Peyer's patch (tissue), 4 donors: ENCODE measurements at regions not wholly inside any gene's neighbourhood (a gene's known extent, or its start where the extent isn't known, plus 50 kb on each side); places are given as distances from the start of the nearest gene placed in this dataset.

Experiments used
- DNase-seq, 3 donors: peaks; one replicate each; pipeline ENCODE4 v3.0.0-alpha.2; 2017 to 2019
- H3K27ac ChIP-seq, 4 donors: fragments of 200-600 bp; sonication (generic); one replicate each; pipeline ENCODE4 v1.5.1; 2016 to 2019
- H3K27me3 ChIP-seq, 2 donors: fragments of 200-600 bp; sonication (generic); one replicate each; pipeline ENCODE4 v1.5.1; 2019
- H3K36me3 ChIP-seq, 3 donors: fragments of 200-600 bp; sonication (generic); one replicate each; pipeline ENCODE4 v1.5.1; 2016 to 2019
- H3K4me1 ChIP-seq, 4 donors: fragments of 200-600 bp; sonication (generic); one replicate each; pipeline ENCODE4 v1.5.1; 2016 to 2019
- H3K4me3 ChIP-seq, 4 donors: fragments of 200-600 bp; sonication (generic); 1 replicate in 3 of 4; 2 replicates in 1 of 4; pipeline ENCODE4 v1.5.1; 2016 to 2019; ENCODE audit warnings: mild to moderate bottlenecking in 1 of 4
- H3K9me3 ChIP-seq, 4 donors: fragments of 200-600 bp; sonication (generic); one replicate each; pipeline ENCODE4 v1.5.1; 2016 to 2019; ENCODE audit warnings: mild to moderate bottlenecking in 1 of 4
- CTCF ChIP-seq, 6 experiments: fragments of 450-650 bp in 4 of 6; fragments of 200-600 bp in 2 of 6; sonication (generic) in 1 of 6; IDR thresholded peaks; one replicate each; pipeline ENCODE4 v1.5.1; 2017 to 2019; ENCODE audit warnings: antibody characterized with exemption in 6 of 6, mild to moderate bottlenecking in 3 of 6, moderate library complexity in 1 of 6
- POLR2A ChIP-seq, 2 donors: fragments of 450-650 bp; IDR thresholded peaks; one replicate each; pipeline ENCODE4 v1.5.1; 2017; ENCODE audit warnings: antibody characterized with exemption in 2 of 2, mild to moderate bottlenecking in 2 of 2, moderate library complexity in 2 of 2

DNA sequence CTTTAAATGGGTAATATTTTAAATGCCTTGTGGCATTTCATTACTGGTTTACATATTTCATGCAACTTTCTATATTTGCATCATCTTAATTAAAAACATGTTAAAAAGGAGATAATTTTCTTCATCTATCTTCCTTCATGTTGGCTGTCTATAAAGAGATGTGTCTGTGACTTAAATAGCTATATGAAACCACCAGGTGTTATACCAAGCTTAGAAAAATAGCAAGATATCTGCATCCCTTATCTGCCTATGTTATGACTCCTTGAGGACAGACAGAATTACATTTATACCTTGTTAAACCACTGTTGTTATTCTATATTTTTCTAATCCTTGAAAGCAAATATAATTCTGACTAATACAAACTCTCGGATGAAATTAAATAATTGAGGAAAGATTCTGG, 763.8 kb upstream of the GALNTL6 start:
- TF ChIP-seq CTCF (IDR thresholded peaks at IDR 0.05) = no peak
- no peak for TF ChIP-seq POLR2A (IDR thresholded peaks at IDR 0.05)
- Histone ChIP-seq H3K4me1 (no peaks in the 10 kb centered on the region), H3K4me3 (no peak overlapping the region), H3K27me3 (no peaks in the 10 kb centered on the region), H3K9me3 (no peaks in the 10 kb centered on the region), H3K36me3 (no peaks in the 10 kb centered on the region), H3K27ac (no peak overlapping the region)
- no peak for DNase-seq

DNA sequence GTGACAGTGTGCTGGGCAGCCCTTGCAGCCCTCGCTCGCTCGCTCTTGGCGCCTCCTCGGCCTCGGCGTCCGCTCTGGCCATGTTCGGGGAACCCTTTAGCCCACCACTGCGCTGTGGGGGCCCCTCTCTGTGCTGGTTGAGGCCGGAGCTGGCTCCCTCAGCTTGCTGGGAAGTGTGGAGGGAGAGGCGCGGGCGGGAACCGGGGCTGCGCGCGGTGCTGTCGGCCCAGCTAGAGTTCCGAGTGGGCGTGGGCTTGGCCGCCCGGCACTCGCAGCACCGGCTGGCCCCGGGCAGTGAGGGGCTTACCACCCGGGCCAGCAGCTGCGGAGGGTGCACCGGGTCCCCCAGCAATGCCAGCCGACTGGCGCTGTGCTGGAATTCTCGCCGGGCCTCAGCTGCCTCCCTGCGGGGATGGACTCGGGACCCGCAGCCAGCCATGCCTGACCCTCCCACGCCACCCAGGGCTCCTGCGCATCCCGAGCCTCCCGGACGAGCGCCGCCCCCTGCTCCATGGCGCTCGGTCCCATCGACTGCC, 770.1 kb upstream of the GALNTL6 start:
- no peak for DNase-seq
- no peak overlapping the region for H3K4me3 ChIP-seq
- TF ChIP-seq POLR2A (IDR thresholded peaks at IDR 0.05) = no peak
- TF ChIP-seq CTCF (IDR thresholded peaks at IDR 0.05) = no peak

GRCh38 chr4:171035909-171036308, 777.3 kb upstream of the GALNTL6 start:
- DNase-seq = no peak
- Histone ChIP-seq H3K4me3 (no peak overlapping the region), H3K27ac (no peak overlapping the region), H3K27me3 (no peaks in the 10 kb centered on the region), H3K9me3 (no peaks in the 10 kb centered on the region), H3K4me1 (no peaks in the 10 kb centered on the region), H3K36me3 (no peaks in the 10 kb centered on the region)
- TF ChIP-seq CTCF (IDR thresholded peaks at IDR 0.05) (no peak), POLR2A (IDR thresholded peaks at IDR 0.05) (no peak)

More for the DNA sequence above, 770.1 kb upstream of the GALNTL6 start:
- Histone ChIP-seq H3K9me3 (no peaks in the 10 kb centered on the region), H3K36me3 (no peaks in the 10 kb centered on the region), H3K4me1 (no peaks in the 10 kb centered on the region), H3K27me3 (no peaks in the 10 kb centered on the region), H3K27ac (no peak overlapping the region)

- Histone ChIP-seq H3K4me1 (no peaks in the 10 kb centered on the region), H3K27ac (no peak overlapping the region), H3K36me3 (no peaks in the 10 kb centered on the region), H3K9me3 (no peaks in the 10 kb centered on the region), H3K27me3 (no peaks in the 10 kb centered on the region), H3K4me3 (no peak overlapping the region)
- DNase-seq = no peak
- TF ChIP-seq POLR2A (IDR thresholded peaks at IDR 0.05) (no peak), CTCF (IDR thresholded peaks at IDR 0.05) (no peak)
These were observed 781.9 kb upstream of the GALNTL6 start for GRCh38 chr4:171031338-171031737.

DNA sequence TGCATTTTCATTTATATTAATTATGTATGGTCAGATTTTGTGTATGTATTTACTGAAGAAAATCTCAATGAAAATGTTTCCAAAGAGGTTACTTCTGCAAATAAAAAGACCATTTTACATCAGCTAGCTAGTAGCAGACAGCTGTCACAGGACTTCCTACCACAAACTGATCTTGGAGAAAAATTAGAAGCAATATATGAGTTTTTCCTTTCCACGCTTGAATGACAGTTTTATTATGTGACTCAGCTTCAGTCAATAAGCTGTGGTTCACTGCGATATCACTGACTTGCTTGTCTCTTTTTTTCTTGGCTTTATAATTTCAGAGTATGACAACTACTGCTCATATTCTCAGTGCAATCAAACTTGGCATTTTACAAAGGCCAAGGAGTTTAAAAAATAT, 787.4 kb upstream of the GALNTL6 start:
- Histone ChIP-seq H3K36me3 (no peaks in the 10 kb centered on the region), H3K4me3 (no peak overlapping the region), H3K9me3 (no peaks in the 10 kb centered on the region), H3K27ac (no peak overlapping the region), H3K4me1 (no peaks in the 10 kb centered on the region), H3K27me3 (no peaks in the 10 kb centered on the region)
- DNase-seq = no peak
- TF ChIP-seq CTCF (IDR thresholded peaks at IDR 0.05) (no peak), POLR2A (IDR thresholded peaks at IDR 0.05) (no peak)

- Histone ChIP-seq H3K27ac (no peak overlapping the region), H3K27me3 (no peaks in the 10 kb centered on the region), H3K4me1 (no peaks in the 10 kb centered on the region), H3K4me3 (no peak overlapping the region), H3K9me3 (no peaks in the 10 kb centered on the region), H3K36me3 (no peaks in the 10 kb centered on the region)
- no peak for TF ChIP-seq POLR2A (IDR thresholded peaks at IDR 0.05)
- TF ChIP-seq CTCF (IDR thresholded peaks at IDR 0.05) = no peak
- no peak for DNase-seq
These were observed 787.9 kb upstream of the GALNTL6 start for GRCh38 chr4:171025343-171025742.
